ENCODE measurements at regions not wholly inside any gene's neighbourhood (a gene's known extent, or its start where the extent isn't known, plus 50 kb on each side); places are given as distances from the start of the nearest gene placed in this dataset.
"Not testable (repeated sequence)": the region's sequence is repeated elsewhere in the genome, so short reads cannot be mapped to it uniquely, and the experiment has no call there.

DNA sequence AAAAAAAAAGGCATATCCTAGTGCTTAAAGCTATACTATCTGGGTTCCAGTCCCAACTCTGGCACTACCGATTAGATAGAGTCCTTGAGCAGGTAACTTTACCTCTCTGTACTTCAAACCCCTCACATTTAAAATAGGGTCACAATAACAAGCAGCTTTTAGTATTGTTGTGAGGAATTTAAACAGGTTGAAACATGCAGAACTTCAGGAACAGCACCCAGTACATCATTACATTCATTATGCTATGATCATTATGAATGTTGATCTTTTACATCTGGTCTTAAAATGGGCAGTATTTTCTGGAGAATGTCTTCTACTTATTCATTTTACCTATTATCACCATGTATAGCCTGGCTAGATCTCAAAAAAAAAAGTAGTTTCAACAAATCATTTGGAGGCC lies 176.1 kb upstream of the CCDC54 start:
- H3K27ac ChIP-seq = no peak overlapping the region
- no peaks in the 10 kb centered on the region for H3K9me3 ChIP-seq (ENCODE audit: low read depth)
- no peaks in the 10 kb centered on the region for H4K20me1 ChIP-seq (ENCODE audit: insufficient read depth, poor library complexity, severe bottlenecking)
- no peaks in the 10 kb centered on the region for H3K79me2 ChIP-seq
- H3K27me3 ChIP-seq = no peaks in the 10 kb centered on the region
- WGBS (ENCODE audit: low lambda C conversion rate, missing lambda C conversion rate) = 97% methylated on average over 1 of the region's 1 CpG
- no peak for DNase-seq (ENCODE audit: low spot score)
- no peaks in the 10 kb centered on the region for H3K4me1 ChIP-seq (ENCODE audit: insufficient read depth)
- H2AFZ ChIP-seq = no peak overlapping the region
- H3K9me2 ChIP-seq (replicated peaks; ENCODE audit: insufficient read depth) = no peaks in the 10 kb centered on the region
- H3K4me3 ChIP-seq = no peak overlapping the region
- H3K4me2 ChIP-seq = no peak overlapping the region
- no peak for TF ChIP-seq CTCF (IDR thresholded peaks at IDR 0.05; ENCODE audit: poor library complexity)
- TF ChIP-seq EZH2 (IDR thresholded peaks at IDR 0.05; ENCODE audit: borderline replicate concordance) = no peak
- TF ChIP-seq EZH2phosphoT487 (IDR thresholded peaks at IDR 0.05; ENCODE audit: low read depth, severe bottlenecking, unreplicated experiment) = no peak
- no peaks in the 10 kb centered on the region for H3K36me3 ChIP-seq (replicated peaks; ENCODE audit: insufficient read depth, low read depth)

DNA sequence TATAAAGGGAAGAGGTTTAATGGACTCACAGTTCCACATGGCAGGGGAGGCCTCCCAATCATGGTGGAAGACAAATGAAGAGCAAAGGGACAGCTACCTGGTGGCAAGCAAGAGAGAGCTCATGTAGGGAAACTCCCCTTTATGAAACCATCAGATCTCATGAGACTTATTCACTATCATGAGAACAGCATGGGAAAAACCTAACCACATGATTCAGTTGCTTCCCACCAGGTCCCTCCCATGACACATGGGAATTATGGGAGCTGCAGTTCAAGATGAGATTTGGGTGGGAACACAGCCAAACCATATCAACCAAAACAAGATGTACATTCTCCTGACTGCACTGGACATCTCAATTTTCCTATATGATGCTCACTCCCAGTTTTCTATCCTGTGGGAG lies 174.4 kb upstream of the CCDC54 start:
- not testable (repeated sequence) for H3K36me3 ChIP-seq (replicated peaks; ENCODE audit: insufficient read depth, low read depth); H3K79me2 ChIP-seq; H3K27ac ChIP-seq; H3K9me2 ChIP-seq (replicated peaks; ENCODE audit: insufficient read depth); DNase-seq (ENCODE audit: low spot score); H3K9me3 ChIP-seq (ENCODE audit: low read depth); H3K27me3 ChIP-seq; H4K20me1 ChIP-seq (ENCODE audit: insufficient read depth, poor library complexity, severe bottlenecking); H3K4me3 ChIP-seq; H3K4me2 ChIP-seq; H3K4me1 ChIP-seq (ENCODE audit: insufficient read depth); H2AFZ ChIP-seq

GRCh38 chr3:107204121-107204520 lies 173.1 kb upstream of the CCDC54 start:
- Histone ChIP-seq H2AFZ (no peak overlapping the region), H3K27me3 (no peaks in the 10 kb centered on the region), H3K27ac (no peak overlapping the region), H3K4me2 (no peak overlapping the region), H3K4me1 (ENCODE audit: insufficient read depth) (peaks cover 9% of the 10 kb centered on the region), H3K36me3 (replicated peaks; ENCODE audit: insufficient read depth, low read depth) (no peaks in the 10 kb centered on the region), H3K9me3 (ENCODE audit: low read depth) (no peaks in the 10 kb centered on the region), H3K4me3 (no peak overlapping the region), H3K79me2 (no peaks in the 10 kb centered on the region), H4K20me1 (ENCODE audit: insufficient read depth, poor library complexity, severe bottlenecking) (no peaks in the 10 kb centered on the region), H3K9me2 (replicated peaks; ENCODE audit: insufficient read depth) (no peaks in the 10 kb centered on the region)
- TF ChIP-seq CTCF (IDR thresholded peaks at IDR 0.05; ENCODE audit: poor library complexity) (no peak), EZH2 (IDR thresholded peaks at IDR 0.05; ENCODE audit: borderline replicate concordance) (no peak), EZH2phosphoT487 (IDR thresholded peaks at IDR 0.05; ENCODE audit: low read depth, severe bottlenecking, unreplicated experiment) (no peak)
- no peak for DNase-seq (ENCODE audit: low spot score)

DNA sequence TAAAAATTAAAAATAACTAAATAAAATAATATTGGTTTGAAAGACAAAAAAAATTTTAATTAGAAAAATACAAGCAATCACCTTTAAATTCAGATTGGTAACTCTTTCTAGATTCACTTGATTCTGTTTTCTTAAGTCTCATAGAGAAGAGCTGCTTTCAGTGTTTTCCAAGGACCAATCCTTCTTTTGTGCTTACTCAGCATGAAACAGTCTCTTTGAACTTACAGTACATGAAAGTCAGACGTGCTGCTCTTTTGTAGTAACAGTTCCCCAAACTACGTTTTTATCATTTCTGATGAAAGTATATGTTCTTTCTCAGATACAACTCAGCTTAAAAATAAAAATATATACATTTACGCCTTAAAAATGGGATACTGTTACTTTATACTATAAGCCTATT lies 171.9 kb upstream of the CCDC54 start:
- Histone ChIP-seq H3K27ac (no peak overlapping the region), H3K4me2 (no peak overlapping the region), H3K79me2 (no peaks in the 10 kb centered on the region), H3K36me3 (replicated peaks; ENCODE audit: insufficient read depth, low read depth) (no peaks in the 10 kb centered on the region), H2AFZ (no peak overlapping the region), H4K20me1 (ENCODE audit: insufficient read depth, poor library complexity, severe bottlenecking) (no peaks in the 10 kb centered on the region), H3K9me3 (ENCODE audit: low read depth) (no peaks in the 10 kb centered on the region), H3K4me3 (no peak overlapping the region), H3K4me1 (ENCODE audit: insufficient read depth) (peaks cover 10% of the 10 kb centered on the region), H3K9me2 (replicated peaks; ENCODE audit: insufficient read depth) (no peaks in the 10 kb centered on the region), H3K27me3 (no peaks in the 10 kb centered on the region)
- WGBS (ENCODE audit: low lambda C conversion rate, missing lambda C conversion rate) = 67% methylated on average over 3 of the region's 3 CpGs
- TF ChIP-seq EZH2phosphoT487 (IDR thresholded peaks at IDR 0.05; ENCODE audit: low read depth, severe bottlenecking, unreplicated experiment) = no peak
- no peak for TF ChIP-seq EZH2 (IDR thresholded peaks at IDR 0.05; ENCODE audit: borderline replicate concordance)
- no peak for TF ChIP-seq CTCF (IDR thresholded peaks at IDR 0.05; ENCODE audit: poor library complexity)
- no peak for DNase-seq (ENCODE audit: low spot score)
